ENCODE measurements at regions not wholly inside any gene's neighbourhood (a gene's known extent, or its start where the extent isn't known, plus 50 kb on each side); places are given as distances from the start of the nearest gene placed in this dataset.

GRCh38 chr5:38207343-38207742 is 51.0 kb upstream of the EGFLAM start:
- no peak for DNase-seq (ENCODE audit: extremely low read depth in 1 of 2, low read depth in 1 of 2)

GRCh38 chr5:38202741-38203140 is 55.6 kb upstream of the EGFLAM start:
- no peak for DNase-seq (ENCODE audit: extremely low read depth in 1 of 2, low read depth in 1 of 2)

- no peak for DNase-seq (ENCODE audit: extremely low read depth in 1 of 2, low read depth in 1 of 2)
These were observed 57.3 kb upstream of the EGFLAM start for GRCh38 chr5:38200872-38201557.

GRCh38 chr5:38197118-38197517 is 61.2 kb upstream of the EGFLAM start:
- DNase-seq (ENCODE audit: extremely low read depth in 1 of 2, low read depth in 1 of 2): no peak

GRCh38 chr5:38193015-38193581 is 65.3 kb upstream of the EGFLAM start:
- DNase-seq (ENCODE audit: extremely low read depth in 1 of 2, low read depth in 1 of 2): peak; percentile 5 to 16

GRCh38 chr5:38191693-38192092 is 66.7 kb upstream of the EGFLAM start:
- DNase-seq (ENCODE audit: extremely low read depth in 1 of 2, low read depth in 1 of 2): no peak

GRCh38 chr5:38190111-38190510 is 68.2 kb upstream of the EGFLAM start:
- DNase-seq (ENCODE audit: extremely low read depth in 1 of 2, low read depth in 1 of 2): no peak

- no peak for DNase-seq (ENCODE audit: extremely low read depth in 1 of 2, low read depth in 1 of 2)
These were observed 69.3 kb upstream of the EGFLAM start for GRCh38 chr5:38189081-38189504.

- no peak for DNase-seq (ENCODE audit: extremely low read depth in 1 of 2, low read depth in 1 of 2)
These were observed 69.8 kb upstream of the EGFLAM start for GRCh38 chr5:38188591-38188990.

- no peak for DNase-seq (ENCODE audit: extremely low read depth in 1 of 2, low read depth in 1 of 2)
These were observed 70.8 kb upstream of the EGFLAM start for GRCh38 chr5:38187532-38187931.

GRCh38 chr5:38184627-38185026 is 73.7 kb upstream of the EGFLAM start:
- DNase-seq (ENCODE audit: extremely low read depth in 1 of 2, low read depth in 1 of 2): no peak

- no peak for DNase-seq (ENCODE audit: extremely low read depth in 1 of 2, low read depth in 1 of 2)
These were observed 75.4 kb upstream of the EGFLAM start for GRCh38 chr5:38182991-38183390.

- DNase-seq (ENCODE audit: extremely low read depth in 1 of 2, low read depth in 1 of 2): no peak
These were observed 90.3 kb upstream of the EGFLAM start for GRCh38 chr5:38168029-38168428.

GRCh38 chr5:38167562-38167996 is 90.8 kb upstream of the EGFLAM start:
- no peak for DNase-seq (ENCODE audit: extremely low read depth in 1 of 2, low read depth in 1 of 2)

- no peak for DNase-seq (ENCODE audit: extremely low read depth in 1 of 2, low read depth in 1 of 2)
These were observed 91.5 kb upstream of the EGFLAM start for GRCh38 chr5:38166832-38167231.

- no peak for DNase-seq (ENCODE audit: extremely low read depth in 1 of 2, low read depth in 1 of 2)
These were observed 92.9 kb upstream of the EGFLAM start for GRCh38 chr5:38165435-38165834.

- DNase-seq (ENCODE audit: extremely low read depth in 1 of 2, low read depth in 1 of 2): no peak
These were observed 93.5 kb upstream of the EGFLAM start for GRCh38 chr5:38164776-38165399.

- no peak for DNase-seq (ENCODE audit: extremely low read depth in 1 of 2, low read depth in 1 of 2)
These were observed 94.6 kb upstream of the EGFLAM start for GRCh38 chr5:38163636-38164237.

GRCh38 chr5:38162625-38163024 is 95.7 kb upstream of the EGFLAM start:
- DNase-seq (ENCODE audit: extremely low read depth in 1 of 2, low read depth in 1 of 2): no peak

- DNase-seq (ENCODE audit: extremely low read depth in 1 of 2, low read depth in 1 of 2): no peak
These were observed 101.3 kb upstream of the EGFLAM start for GRCh38 chr5:38157024-38157423.

GRCh38 chr5:38154615-38155204 is 103.6 kb upstream of the EGFLAM start:
- DNase-seq (ENCODE audit: extremely low read depth in 1 of 2, low read depth in 1 of 2): no peak

GRCh38 chr5:38151878-38152277 is 106.5 kb upstream of the EGFLAM start:
- DNase-seq (ENCODE audit: extremely low read depth in 1 of 2, low read depth in 1 of 2): no peak
